SK-N-SH (cell line): ENCODE measurements at regions not wholly inside any gene's neighbourhood (a gene's known extent, or its start where the extent isn't known, plus 50 kb on each side); places are given as distances from the start of the nearest gene placed in this dataset.
"Not testable (repeated sequence)": the region's sequence is repeated elsewhere in the genome, so short reads cannot be mapped to it uniquely, and the experiment has no call there.

Experiments used
- FOXM1 ChIP-seq: IDR thresholded peaks from 2 replicates; pipeline ENCODE4 v1.4.0; 2012; ENCODE audit warnings: low read depth, mild to moderate bottlenecking
- GABPA ChIP-seq: IDR thresholded peaks from 2 replicates; pipeline ENCODE4 v1.4.0; 2012; ENCODE audit warnings: low read depth, mild to moderate bottlenecking
- NRF1 ChIP-seq: IDR thresholded peaks from 2 replicates; pipeline ENCODE4 v1.6.1; 2012; ENCODE audit warnings: low read depth, mild to moderate bottlenecking, low read length
- YY1 ChIP-seq: IDR thresholded peaks from 2 replicates; pipeline ENCODE4 v1.4.0; 2012; ENCODE audit warnings: low read depth, mild to moderate bottlenecking
- TF ChIP-seq, protein P1 (sequence below): fragments of 200-600 bp; sonication (generic); IDR thresholded peaks from 2 replicates; pipeline ENCODE4 v1.6.1; 2017; ENCODE audit warnings: antibody characterized with exemption, mild to moderate bottlenecking, moderate library complexity

DNA sequence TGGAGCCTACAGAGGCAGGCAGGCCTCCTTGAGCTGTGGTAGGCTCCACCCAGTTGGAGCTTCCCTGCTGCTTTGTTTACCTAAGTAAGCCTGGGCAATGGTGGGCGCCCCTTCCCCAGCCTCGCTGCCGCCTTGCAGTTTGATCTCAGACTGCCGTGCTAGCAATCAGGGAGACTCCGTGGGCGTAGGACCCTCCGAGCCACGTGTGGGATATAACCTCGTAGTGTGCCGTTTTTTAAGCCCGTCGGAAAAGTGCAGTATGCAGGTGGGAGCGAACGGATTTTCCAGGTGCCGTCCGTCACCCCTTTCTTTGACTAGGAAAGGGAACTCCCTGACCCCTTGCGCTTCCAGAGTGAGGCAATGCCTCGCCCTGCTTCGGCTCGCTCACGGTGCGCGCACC, 176.9 kb downstream of the TTC6 start:
- not testable (repeated sequence) for TF ChIP-seq YY1, GABPA, NRF1, FOXM1
- TF ChIP-seq, protein P1, sequence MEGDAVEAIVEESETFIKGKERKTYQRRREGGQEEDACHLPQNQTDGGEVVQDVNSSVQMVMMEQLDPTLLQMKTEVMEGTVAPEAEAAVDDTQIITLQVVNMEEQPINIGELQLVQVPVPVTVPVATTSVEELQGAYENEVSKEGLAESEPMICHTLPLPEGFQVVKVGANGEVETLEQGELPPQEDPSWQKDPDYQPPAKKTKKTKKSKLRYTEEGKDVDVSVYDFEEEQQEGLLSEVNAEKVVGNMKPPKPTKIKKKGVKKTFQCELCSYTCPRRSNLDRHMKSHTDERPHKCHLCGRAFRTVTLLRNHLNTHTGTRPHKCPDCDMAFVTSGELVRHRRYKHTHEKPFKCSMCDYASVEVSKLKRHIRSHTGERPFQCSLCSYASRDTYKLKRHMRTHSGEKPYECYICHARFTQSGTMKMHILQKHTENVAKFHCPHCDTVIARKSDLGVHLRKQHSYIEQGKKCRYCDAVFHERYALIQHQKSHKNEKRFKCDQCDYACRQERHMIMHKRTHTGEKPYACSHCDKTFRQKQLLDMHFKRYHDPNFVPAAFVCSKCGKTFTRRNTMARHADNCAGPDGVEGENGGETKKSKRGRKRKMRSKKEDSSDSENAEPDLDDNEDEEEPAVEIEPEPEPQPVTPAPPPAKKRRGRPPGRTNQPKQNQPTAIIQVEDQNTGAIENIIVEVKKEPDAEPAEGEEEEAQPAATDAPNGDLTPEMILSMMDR: not testable (repeated sequence)
